ENCODE measurements at regions not wholly inside any gene's neighbourhood (a gene's known extent, or its start where the extent isn't known, plus 50 kb on each side); places are given as distances from the start of the nearest gene placed in this dataset.

DNA sequence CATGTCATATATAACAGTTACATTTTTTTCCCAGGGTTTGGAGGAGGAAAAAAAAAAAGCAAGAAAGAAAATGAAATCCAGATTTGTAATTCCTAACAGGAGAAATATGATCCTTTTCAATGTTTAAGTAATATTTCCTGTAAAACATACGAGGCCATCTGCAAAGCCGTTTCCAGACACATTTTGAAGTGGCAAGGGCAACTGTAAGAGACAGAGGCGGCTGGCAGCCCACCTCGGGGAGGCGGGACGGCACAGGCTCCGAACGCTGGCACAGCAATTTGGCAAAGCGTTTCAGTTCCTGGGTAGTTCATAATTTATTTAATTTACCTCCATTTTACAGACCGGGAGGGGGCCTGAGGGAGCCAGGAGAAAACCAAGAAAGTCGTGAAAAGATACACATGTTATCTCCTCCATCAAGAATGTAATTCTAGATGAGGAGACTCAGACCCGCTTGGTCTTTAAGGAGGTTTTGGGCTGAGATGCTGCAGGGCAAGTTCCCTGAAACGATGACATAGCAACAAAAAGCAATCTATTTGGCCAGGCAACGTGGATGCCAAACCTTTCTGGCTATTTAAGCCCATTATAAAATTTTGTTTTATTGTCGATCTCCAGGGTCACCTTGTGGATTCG is 448.5 kb upstream of the MKI67 start:
- Histone ChIP-seq H3K79me2 (no peaks in the 10 kb centered on the region), H3K4me2 (ENCODE audit: low read length) (no peak overlapping the region), H3K36me3 (ENCODE audit: control insufficient read depth, insufficient read depth, low read length) (no peaks in the 10 kb centered on the region), H3K4me1 (no peaks in the 10 kb centered on the region), H3K27ac (no peak overlapping the region), H2AFZ (no peak overlapping the region), H3K9me3 (ENCODE audit: control insufficient read depth, low read length) (no peaks in the 10 kb centered on the region), H3K4me3 (ENCODE audit: low read depth, low read length) (no peak overlapping the region), H3K27me3 (ENCODE audit: control insufficient read depth, insufficient read depth, low read length) (no peaks in the 10 kb centered on the region), H3K9ac (no peak overlapping the region)
- TF ChIP-seq, protein P1, sequence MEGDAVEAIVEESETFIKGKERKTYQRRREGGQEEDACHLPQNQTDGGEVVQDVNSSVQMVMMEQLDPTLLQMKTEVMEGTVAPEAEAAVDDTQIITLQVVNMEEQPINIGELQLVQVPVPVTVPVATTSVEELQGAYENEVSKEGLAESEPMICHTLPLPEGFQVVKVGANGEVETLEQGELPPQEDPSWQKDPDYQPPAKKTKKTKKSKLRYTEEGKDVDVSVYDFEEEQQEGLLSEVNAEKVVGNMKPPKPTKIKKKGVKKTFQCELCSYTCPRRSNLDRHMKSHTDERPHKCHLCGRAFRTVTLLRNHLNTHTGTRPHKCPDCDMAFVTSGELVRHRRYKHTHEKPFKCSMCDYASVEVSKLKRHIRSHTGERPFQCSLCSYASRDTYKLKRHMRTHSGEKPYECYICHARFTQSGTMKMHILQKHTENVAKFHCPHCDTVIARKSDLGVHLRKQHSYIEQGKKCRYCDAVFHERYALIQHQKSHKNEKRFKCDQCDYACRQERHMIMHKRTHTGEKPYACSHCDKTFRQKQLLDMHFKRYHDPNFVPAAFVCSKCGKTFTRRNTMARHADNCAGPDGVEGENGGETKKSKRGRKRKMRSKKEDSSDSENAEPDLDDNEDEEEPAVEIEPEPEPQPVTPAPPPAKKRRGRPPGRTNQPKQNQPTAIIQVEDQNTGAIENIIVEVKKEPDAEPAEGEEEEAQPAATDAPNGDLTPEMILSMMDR (IDR thresholded peaks at IDR 0.05) = no peak

- H3K36me3 ChIP-seq (ENCODE audit: control insufficient read depth, insufficient read depth, low read length) = no peaks in the 10 kb centered on the region
- no peaks in the 10 kb centered on the region for H3K27me3 ChIP-seq (ENCODE audit: control insufficient read depth, insufficient read depth, low read length)
- no peak overlapping the region for H3K9ac ChIP-seq
- no peaks in the 10 kb centered on the region for H3K4me1 ChIP-seq
- no peak overlapping the region for H3K4me3 ChIP-seq (ENCODE audit: low read depth, low read length)
- no peak overlapping the region for H3K4me2 ChIP-seq (ENCODE audit: low read length)
- H3K79me2 ChIP-seq = no peaks in the 10 kb centered on the region
- TF ChIP-seq, protein P1 (IDR thresholded peaks at IDR 0.05) = no peak
- no peak overlapping the region for H2AFZ ChIP-seq
- no peak overlapping the region for H3K27ac ChIP-seq
- no peaks in the 10 kb centered on the region for H3K9me3 ChIP-seq (ENCODE audit: control insufficient read depth, low read length)
These were observed 449.5 kb upstream of the MKI67 start for GRCh38 chr10:128575761-128576160.

DNA sequence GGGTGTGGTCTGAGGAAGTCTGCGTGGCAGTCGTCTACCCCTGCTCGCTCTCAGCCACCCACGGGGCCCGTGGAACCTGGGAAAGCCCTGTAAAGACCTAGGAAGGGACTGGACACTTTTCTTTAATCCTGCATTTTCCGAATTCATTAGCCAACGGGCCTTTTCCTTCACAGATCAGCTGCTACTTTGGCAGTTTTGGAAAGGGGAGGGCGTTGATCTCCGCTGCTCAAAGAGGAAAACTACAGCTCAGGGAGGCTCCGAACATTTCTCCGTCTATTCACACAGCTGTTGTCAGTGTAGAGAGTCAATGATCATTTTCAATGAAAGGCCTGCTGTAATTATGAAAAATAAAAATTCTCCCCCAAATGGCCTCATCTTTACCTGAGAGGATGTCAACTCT is 450.1 kb upstream of the MKI67 start:
- Histone ChIP-seq H3K4me3 (ENCODE audit: low read depth, low read length) (no peak overlapping the region), H3K79me2 (no peaks in the 10 kb centered on the region), H3K9me3 (ENCODE audit: control insufficient read depth, low read length) (no peaks in the 10 kb centered on the region), H3K4me2 (ENCODE audit: low read length) (no peak overlapping the region), H3K9ac (no peak overlapping the region), H2AFZ (no peak overlapping the region), H3K4me1 (no peaks in the 10 kb centered on the region), H3K27me3 (ENCODE audit: control insufficient read depth, insufficient read depth, low read length) (no peaks in the 10 kb centered on the region), H3K27ac (no peak overlapping the region), H3K36me3 (ENCODE audit: control insufficient read depth, insufficient read depth, low read length) (no peaks in the 10 kb centered on the region)
- TF ChIP-seq, protein P1 (IDR thresholded peaks at IDR 0.05) = no peak

- H2AFZ ChIP-seq = no peak overlapping the region
- H3K4me1 ChIP-seq = no peaks in the 10 kb centered on the region
- TF ChIP-seq, protein P1 (IDR thresholded peaks at IDR 0.05) = no peak
- H3K9me3 ChIP-seq (ENCODE audit: control insufficient read depth, low read length) = no peaks in the 10 kb centered on the region
- no peaks in the 10 kb centered on the region for H3K36me3 ChIP-seq (ENCODE audit: control insufficient read depth, insufficient read depth, low read length)
- H3K27me3 ChIP-seq (ENCODE audit: control insufficient read depth, insufficient read depth, low read length) = no peaks in the 10 kb centered on the region
- no peak overlapping the region for H3K4me2 ChIP-seq (ENCODE audit: low read length)
- H3K27ac ChIP-seq = no peak overlapping the region
- H3K79me2 ChIP-seq = no peaks in the 10 kb centered on the region
- H3K9ac ChIP-seq = no peak overlapping the region
- H3K4me3 ChIP-seq (ENCODE audit: low read depth, low read length) = no peak overlapping the region
These were observed 450.9 kb upstream of the MKI67 start for GRCh38 chr10:128576943-128577670.

All from parathyroid adenoma (tissue), 2 donors.